Osteoblast (primary cell): ENCODE measurements at regions not wholly inside any gene's neighbourhood (a gene's known extent, or its start where the extent isn't known, plus 50 kb on each side); places are given as distances from the start of the nearest gene placed in this dataset.
"Not testable (repeated sequence)": the region's sequence is repeated elsewhere in the genome, so short reads cannot be mapped to it uniquely, and the experiment has no call there.

Source experiments
- DNase-seq: peaks from one replicate; pipeline ENCODE4 v3.0.0; 2011; ENCODE audit warnings: low spot score, mixed read lengths; ENCODE audit not compliant: insufficient read length; ENCODE audit errors: missing footprints
- H2AFZ ChIP-seq: 2 replicates; pipeline ENCODE4 v1.6.0; 2011; ENCODE audit warnings: mild to moderate bottlenecking, low read length
- H3K27ac ChIP-seq: 2 replicates; pipeline ENCODE4 v1.5.1; 2011; ENCODE audit warnings: mild to moderate bottlenecking, low read depth, low read length, moderate library complexity
- H3K27me3 ChIP-seq: 2 replicates; pipeline ENCODE4 v1.6.0; 2012; ENCODE audit warnings: mild to moderate bottlenecking, control low read depth, inconsistent platforms, low read length, moderate library complexity; ENCODE audit not compliant: insufficient read depth
- H3K36me3 ChIP-seq: 2 replicates; pipeline ENCODE4 v1.5.1; 2011; ENCODE audit warnings: mild to moderate bottlenecking, low read length, control low read depth, moderate library complexity; ENCODE audit not compliant: insufficient read depth
- H3K4me1 ChIP-seq: 2 replicates; pipeline ENCODE4 v1.5.1; 2011; ENCODE audit warnings: mild to moderate bottlenecking, low read length, control low read depth, moderate library complexity; ENCODE audit not compliant: insufficient read depth
- H3K4me2 ChIP-seq: 2 replicates; pipeline ENCODE4 v1.6.0; 2011; ENCODE audit warnings: mild to moderate bottlenecking, low read length; ENCODE audit not compliant: insufficient read depth
- H3K4me3 ChIP-seq: fragments of 200-600 bp; sonication (generic); 3 replicates; pipeline ENCODE4 v1.5.1; 2012; ENCODE audit warnings: mild to moderate bottlenecking, low read length, inconsistent platforms; ENCODE audit not compliant: insufficient read depth
- H3K79me2 ChIP-seq: 2 replicates; pipeline ENCODE4 v1.6.0; 2012; ENCODE audit warnings: mild to moderate bottlenecking, low read length, control low read depth, inconsistent platforms; ENCODE audit not compliant: insufficient read depth
- H3K9me3 ChIP-seq: 2 replicates; pipeline ENCODE4 v1.5.1; 2011; ENCODE audit warnings: low read depth, low read length, control low read depth
- H4K20me1 ChIP-seq: 2 replicates; pipeline ENCODE4 v1.6.0; 2012; ENCODE audit warnings: mild to moderate bottlenecking, low read length, control low read depth; ENCODE audit not compliant: insufficient read depth
- CTCF ChIP-seq: IDR thresholded peaks from 2 replicates; pipeline ENCODE4 v1.5.1; 2011; ENCODE audit warnings: mild to moderate bottlenecking, low read depth, low read length, moderate library complexity; ENCODE audit errors: extremely low read depth

- no peak for TF ChIP-seq CTCF
- DNase-seq = no peak
Measured at GRCh38 chr7:85796956-85797355, 610.1 kb upstream of the SEMA3D start.

GRCh38 chr7:85791098-85791497 is 604.2 kb upstream of the SEMA3D start:
- H4K20me1 ChIP-seq, H3K27ac ChIP-seq, H3K4me3 ChIP-seq, H3K4me1 ChIP-seq, DNase-seq, H3K9me3 ChIP-seq, H3K4me2 ChIP-seq, H3K27me3 ChIP-seq, H3K79me2 ChIP-seq, H3K36me3 ChIP-seq, H2AFZ ChIP-seq: not testable (repeated sequence)

More at GRCh38 chr7:85796956-85797355, 610.1 kb upstream of the SEMA3D start:
- Histone ChIP-seq H3K36me3 (no peaks in the 10 kb centered on the region), H2AFZ (no peak overlapping the region), H3K27me3 (no peaks in the 10 kb centered on the region), H3K27ac (no peak overlapping the region), H3K4me1 (no peaks in the 10 kb centered on the region), H3K9me3 (no peaks in the 10 kb centered on the region), H3K4me3 (no peak overlapping the region), H3K4me2 (no peak overlapping the region), H3K79me2 (no peaks in the 10 kb centered on the region), H4K20me1 (no peaks in the 10 kb centered on the region)

- no peaks in the 10 kb centered on the region for H3K27me3 ChIP-seq
- no peak for TF ChIP-seq CTCF
- DNase-seq = no peak
Measured at GRCh38 chr7:85781606-85782005, 594.8 kb upstream of the SEMA3D start.

GRCh38 chr7:85776691-85777345 is 590.0 kb upstream of the SEMA3D start:
- no peak for TF ChIP-seq CTCF
- Histone ChIP-seq H3K79me2 (no peaks in the 10 kb centered on the region), H3K27me3 (no peaks in the 10 kb centered on the region), H3K27ac (no peak overlapping the region), H3K36me3 (no peaks in the 10 kb centered on the region), H3K4me2 (no peak overlapping the region), H3K4me1 (peaks cover 9% of the 10 kb centered on the region), H3K4me3 (no peak overlapping the region), H4K20me1 (no peaks in the 10 kb centered on the region), H2AFZ (no peak overlapping the region), H3K9me3 (no peaks in the 10 kb centered on the region)
- DNase-seq = no peak

More at GRCh38 chr7:85781606-85782005, 594.8 kb upstream of the SEMA3D start:
- H3K4me2 ChIP-seq = no peak overlapping the region
- peaks cover 5% of the 10 kb centered on the region for H3K4me1 ChIP-seq
- H2AFZ ChIP-seq = no peak overlapping the region
- H3K36me3 ChIP-seq = no peaks in the 10 kb centered on the region
- H4K20me1 ChIP-seq = no peaks in the 10 kb centered on the region
- no peaks in the 10 kb centered on the region for H3K79me2 ChIP-seq
- no peaks in the 10 kb centered on the region for H3K9me3 ChIP-seq
- no peak overlapping the region for H3K4me3 ChIP-seq
- H3K27ac ChIP-seq = no peak overlapping the region
